COR-L47 (cell line): ENCODE measurements at regions not wholly inside any gene's neighbourhood (a gene's known extent, or its start where the extent isn't known, plus 50 kb on each side); places are given as distances from the start of the nearest gene placed in this dataset.
"Not testable (repeated sequence)": the region's sequence is repeated elsewhere in the genome, so short reads cannot be mapped to it uniquely, and the experiment has no call there.

Source experiments
- DNase-seq: peaks from one replicate; lab custom pipeline; 2025; lab: John Stamatoyannopoulos, UW

- no peak for DNase-seq
Observed at GRCh38 chr20:40278673-40279072, 410.4 kb downstream of the MAFB start.

GRCh38 chr20:40276301-40276700 is 412.7 kb downstream of the MAFB start:
- DNase-seq: no peak

DNA sequence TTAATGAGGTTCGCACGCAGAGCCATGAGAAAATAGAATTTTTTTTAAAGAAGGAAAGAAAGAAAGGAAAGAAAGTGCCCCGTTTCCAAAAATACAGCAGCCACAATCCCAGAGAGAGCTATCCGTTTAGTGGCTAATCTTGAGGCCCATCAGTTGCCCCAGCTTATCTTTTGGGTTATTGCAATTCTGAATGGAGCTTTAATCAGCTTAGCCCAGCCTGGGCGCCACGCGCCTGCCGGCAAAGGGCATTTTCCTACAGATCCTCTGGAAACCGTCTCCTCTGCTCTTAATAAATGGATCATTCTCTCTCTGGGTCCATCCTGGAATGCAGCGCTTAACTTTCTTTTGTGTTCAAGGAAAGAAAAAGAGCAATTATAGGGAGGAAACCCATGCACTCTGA is 413.3 kb downstream of the MAFB start:
- no peak for DNase-seq

DNA sequence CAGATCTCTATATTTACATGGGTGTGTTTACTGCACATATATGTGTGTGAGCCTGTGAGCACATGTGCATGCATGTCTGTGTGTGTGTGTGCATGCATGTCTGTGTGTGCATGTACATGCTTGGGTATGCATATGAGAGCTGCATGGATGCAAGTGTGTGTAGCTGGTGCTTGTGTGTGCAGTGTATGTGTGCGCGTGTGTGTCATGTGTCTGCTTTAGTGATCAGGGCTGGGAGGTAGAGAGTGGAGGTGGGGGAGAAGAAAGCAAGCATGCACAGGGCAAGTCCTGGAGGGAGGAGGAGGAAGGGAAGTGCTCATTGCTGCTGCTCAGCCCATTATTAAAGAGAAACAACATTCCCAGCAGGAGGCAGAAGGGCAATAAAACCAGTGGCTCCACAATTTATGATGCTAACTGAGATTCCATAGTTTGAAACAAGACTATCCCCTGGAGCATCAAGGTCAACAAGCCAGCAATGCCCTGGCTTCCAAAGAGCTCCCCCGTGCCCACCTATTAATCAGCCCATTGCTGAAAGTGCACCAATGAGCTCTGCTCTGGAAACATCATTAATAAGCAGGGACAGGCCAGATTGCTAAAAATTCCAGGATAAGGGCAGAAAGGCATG is 414.0 kb downstream of the MAFB start:
- DNase-seq: no peak

DNA sequence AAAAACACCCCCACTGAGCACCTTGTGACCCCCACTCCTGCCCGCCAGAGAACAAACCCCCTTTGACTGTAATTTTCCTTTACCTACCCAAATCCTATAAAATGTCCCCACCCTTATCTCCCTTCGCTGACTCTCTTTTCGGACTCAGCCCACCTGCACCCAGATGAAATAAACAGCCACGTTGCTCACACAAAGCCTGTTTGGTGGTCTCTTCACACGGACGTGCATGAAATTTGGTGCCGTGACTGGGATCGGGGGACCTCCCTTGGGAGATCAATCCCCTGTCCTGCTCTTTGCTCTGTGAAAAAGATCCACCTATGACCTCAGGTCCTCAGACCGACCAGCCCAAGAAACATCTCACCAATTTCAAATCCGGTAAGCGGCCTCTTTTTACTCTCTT is 419.8 kb downstream of the MAFB start:
- DNase-seq: not testable (repeated sequence)

- DNase-seq: no peak
Observed at GRCh38 chr20:40268321-40269075, 420.5 kb downstream of the MAFB start.

DNA sequence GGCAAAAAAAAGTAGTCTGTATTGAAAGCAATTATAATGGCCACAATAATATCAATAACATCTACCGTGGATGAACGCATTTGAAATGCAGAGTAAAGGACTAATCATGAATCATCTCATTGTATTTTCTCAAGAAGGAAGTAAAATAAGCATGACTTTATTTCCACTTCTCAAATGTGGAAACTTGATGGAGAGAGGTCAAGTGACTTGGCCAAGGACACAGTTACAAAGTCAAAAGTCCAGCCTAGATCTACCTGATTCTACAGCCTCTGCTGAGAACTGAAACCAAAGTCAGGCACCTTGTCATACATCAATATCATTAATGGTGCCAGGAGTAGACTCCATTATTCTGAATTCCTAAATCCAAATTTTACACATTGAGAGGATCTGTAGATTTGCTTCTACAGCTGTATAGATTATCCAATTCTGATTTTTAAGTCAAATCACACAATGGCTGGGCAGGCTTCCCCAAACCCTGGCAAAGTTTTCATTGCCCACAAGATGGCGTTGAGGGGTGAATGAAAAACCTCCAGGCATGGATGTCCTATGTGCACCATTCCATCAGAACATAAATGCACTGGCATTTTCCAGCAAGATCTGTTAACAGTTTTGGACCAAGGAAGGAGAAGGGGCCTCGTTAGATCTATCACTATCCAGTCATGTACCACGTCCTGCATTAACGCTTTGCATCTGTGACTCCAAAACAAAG is 423.1 kb downstream of the MAFB start:
- DNase-seq: no peak

DNA sequence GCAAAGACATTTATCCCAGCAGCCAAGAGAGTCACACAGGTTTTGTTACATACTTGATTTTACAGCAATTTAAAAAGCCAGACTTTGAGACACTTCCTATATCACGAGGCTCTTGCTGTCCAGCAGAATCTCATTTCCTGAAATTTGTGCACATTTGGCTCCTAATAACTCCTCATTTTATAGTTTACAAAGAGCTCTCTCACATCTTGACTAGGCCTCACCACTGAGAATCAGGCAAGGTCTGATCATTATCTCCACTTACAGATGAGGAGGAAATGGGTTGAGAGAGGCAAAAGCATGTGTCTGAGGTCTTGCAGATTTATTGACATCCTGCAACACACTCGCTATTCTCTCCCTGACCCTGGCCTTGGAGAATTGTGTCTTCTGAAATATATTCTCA is 426.8 kb downstream of the MAFB start:
- DNase-seq: no peak

- no peak for DNase-seq
Observed at GRCh38 chr20:40258931-40259330, 430.1 kb downstream of the MAFB start.

GRCh38 chr20:40257763-40258162 is 431.3 kb downstream of the MAFB start:
- DNase-seq: no peak

GRCh38 chr20:40255365-40255764 is 433.7 kb downstream of the MAFB start:
- DNase-seq: no peak

GRCh38 chr20:40254023-40254772 is 434.8 kb downstream of the MAFB start:
- no peak for DNase-seq

- no peak for DNase-seq
Observed at GRCh38 chr20:40251284-40251932, 437.6 kb downstream of the MAFB start.

DNA sequence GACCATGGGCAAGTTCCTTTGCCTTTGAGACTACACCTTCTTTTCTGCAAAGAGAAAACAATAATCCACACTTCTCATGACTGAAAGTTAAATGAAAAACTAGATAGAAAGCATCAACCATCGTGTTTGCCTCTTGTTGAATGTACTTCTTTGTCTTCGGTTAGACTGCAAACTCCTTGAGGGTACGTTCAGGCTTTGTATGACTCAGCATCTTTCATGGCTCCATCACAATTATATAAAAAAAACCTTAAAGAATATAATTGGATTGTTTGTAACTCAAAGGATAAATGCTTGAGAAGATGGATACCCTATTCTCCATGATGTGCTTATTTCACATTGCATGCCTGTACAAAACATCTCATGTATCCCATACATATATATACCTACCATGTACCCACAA is 439.2 kb downstream of the MAFB start:
- no peak for DNase-seq

- DNase-seq: no peak
Observed at GRCh38 chr20:40245829-40246228, 443.2 kb downstream of the MAFB start.

GRCh38 chr20:40244286-40244685 is 444.8 kb downstream of the MAFB start:
- no peak for DNase-seq

DNA sequence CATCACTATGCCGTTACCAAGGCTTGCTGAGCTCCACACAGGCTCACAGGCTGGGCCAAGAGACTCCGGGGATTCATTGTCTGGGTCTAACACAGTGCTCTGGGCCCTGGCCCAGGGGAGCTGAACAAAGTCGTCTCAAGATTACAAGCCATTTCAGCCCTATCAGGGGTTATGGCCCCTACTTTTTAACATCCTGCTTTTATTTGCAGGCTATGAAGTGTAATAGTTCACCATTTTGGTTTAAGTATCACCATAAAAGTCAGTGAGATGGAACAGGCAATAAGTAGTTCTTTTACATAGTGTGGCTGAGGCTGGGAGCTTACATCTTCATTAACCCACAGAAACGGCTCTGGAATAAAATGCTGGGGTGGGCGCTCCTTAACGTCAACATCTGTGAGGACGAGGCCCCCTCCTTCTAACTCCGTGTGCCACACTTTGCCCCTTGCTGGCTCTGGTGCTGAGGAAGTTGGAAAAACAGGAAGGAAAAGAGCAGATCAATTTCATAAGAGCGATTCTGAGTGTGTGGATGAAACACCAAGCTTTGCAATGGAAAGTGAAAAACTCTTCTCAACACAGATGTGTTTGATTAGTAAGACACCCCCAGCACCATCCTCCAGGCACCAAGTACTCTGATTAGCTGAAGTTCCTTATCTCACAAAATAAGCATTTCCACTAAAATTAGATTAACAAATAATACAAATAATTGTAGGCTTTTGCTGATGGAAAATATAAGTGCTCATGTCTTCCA is 447.3 kb downstream of the MAFB start:
- no peak for DNase-seq

DNA sequence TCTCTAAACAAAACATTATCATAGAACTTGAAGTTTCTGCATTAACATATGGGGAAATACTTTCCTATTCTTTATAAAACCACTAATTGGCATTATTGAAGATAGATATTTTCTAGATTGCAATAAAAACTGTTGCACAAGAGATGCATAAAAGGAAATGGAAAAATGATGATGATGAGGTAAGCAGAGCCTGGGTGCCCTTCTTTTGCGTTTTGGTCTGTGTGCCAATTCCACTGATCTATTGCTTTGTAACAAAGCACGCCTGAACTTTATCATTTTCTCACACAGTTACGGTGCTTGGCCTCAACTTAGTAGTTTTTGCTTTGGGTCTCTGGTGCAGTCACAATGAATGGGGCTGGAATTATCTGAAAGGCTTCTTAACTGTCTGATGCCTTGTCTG is 450.5 kb downstream of the MAFB start:
- DNase-seq: no peak

- no peak for DNase-seq
Observed at GRCh38 chr20:40234593-40234992, 454.4 kb downstream of the MAFB start.

DNA sequence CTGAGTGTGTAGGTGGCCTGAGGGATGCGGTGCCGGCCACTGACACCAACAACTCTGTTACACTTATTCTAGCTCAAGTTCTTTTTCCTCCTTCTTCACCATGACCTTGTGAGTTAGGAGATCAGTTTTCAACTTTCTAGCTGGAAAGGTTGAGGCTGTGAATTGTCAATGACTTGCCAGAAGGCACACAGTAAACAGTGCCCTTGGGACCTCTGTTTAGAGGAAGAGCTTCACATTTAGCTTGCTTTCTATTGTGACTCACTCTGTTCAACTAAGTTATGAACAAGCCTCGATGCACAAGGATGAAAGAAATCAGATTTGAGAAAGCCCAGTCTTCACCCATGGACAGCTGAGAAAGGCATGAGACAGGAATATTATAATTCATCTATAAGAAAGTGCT is 455.6 kb downstream of the MAFB start:
- no peak for DNase-seq

DNA sequence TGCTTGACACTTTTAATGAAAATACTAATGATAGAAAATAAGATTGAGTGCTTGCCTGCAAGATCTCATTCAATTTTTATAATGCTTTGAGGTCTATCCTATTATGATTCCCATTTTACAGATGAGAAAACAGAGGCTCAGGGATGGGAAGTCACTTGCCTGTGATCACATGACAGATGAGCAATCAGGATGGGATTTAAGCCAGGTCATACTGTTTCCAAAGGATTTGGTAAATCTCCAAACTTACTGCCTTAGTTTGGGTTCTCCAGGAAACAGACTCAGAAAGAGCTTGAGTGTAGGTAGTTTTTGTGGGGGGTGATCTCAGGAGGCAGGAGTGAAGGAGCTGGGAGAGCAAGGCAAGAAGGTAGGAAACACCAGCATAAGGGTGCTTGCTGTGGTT is 456.3 kb downstream of the MAFB start:
- no peak for DNase-seq
